Tibial nerve (tissue), 4 donors: ENCODE measurements at regions not wholly inside any gene's neighbourhood (a gene's known extent, or its start where the extent isn't known, plus 50 kb on each side); places are given as distances from the start of the nearest gene placed in this dataset.

Source experiments
- EP300 ChIP-seq, 2 donors: sonication (generic); formaldehyde crosslinking; IDR thresholded peaks; one replicate each; pipeline ENCODE4 v1.6.1; 2017; ENCODE audit warnings: antibody characterized with exemption in 2 of 2, mild to moderate bottlenecking in 1 of 2
- POLR2A ChIP-seq, 2 donors: fragments of 450-650 bp; IDR thresholded peaks; one replicate each; pipeline ENCODE4 v1.6.1; 2017; ENCODE audit warnings: antibody characterized with exemption in 2 of 2, mild to moderate bottlenecking in 2 of 2, moderate library complexity in 2 of 2
- TF ChIP-seq, protein P1 (sequence below), 5 experiments: fragments of 200-600 bp in 3 of 5; fragments of 450-650 bp in 2 of 5; sonication (generic) in 3 of 5; IDR thresholded peaks; one replicate each; pipeline ENCODE4 v1.5.1; 2016 to 2019; ENCODE audit warnings: antibody characterized with exemption in 5 of 5, mild to moderate bottlenecking in 3 of 5, moderate library complexity in 2 of 5

DNA sequence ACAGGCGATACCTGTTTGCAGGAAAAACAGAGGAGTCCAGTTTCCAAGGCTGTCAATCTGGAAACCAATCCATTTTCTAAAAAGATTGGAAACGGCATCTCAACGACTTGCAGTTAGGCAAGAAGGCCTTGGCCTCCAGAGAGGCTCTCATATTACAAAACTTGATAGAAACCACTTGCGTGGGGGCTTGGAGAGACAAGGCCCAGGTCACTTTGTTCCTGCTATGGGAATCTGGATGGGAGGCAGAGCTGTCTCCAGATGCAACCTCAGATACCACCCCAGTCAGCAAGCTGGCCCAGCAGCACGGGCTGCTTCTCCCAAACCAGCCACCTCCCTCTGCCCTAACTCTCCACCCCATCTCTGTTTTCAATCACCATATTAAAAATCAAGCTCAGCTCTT, 298.8 kb downstream of the TNS1 start:
- TF ChIP-seq POLR2A (IDR thresholded peaks at IDR 0.05) = no peak
- TF ChIP-seq, protein P1, sequence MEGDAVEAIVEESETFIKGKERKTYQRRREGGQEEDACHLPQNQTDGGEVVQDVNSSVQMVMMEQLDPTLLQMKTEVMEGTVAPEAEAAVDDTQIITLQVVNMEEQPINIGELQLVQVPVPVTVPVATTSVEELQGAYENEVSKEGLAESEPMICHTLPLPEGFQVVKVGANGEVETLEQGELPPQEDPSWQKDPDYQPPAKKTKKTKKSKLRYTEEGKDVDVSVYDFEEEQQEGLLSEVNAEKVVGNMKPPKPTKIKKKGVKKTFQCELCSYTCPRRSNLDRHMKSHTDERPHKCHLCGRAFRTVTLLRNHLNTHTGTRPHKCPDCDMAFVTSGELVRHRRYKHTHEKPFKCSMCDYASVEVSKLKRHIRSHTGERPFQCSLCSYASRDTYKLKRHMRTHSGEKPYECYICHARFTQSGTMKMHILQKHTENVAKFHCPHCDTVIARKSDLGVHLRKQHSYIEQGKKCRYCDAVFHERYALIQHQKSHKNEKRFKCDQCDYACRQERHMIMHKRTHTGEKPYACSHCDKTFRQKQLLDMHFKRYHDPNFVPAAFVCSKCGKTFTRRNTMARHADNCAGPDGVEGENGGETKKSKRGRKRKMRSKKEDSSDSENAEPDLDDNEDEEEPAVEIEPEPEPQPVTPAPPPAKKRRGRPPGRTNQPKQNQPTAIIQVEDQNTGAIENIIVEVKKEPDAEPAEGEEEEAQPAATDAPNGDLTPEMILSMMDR (IDR thresholded peaks at IDR 0.05) = no peak
- no peak for TF ChIP-seq EP300 (IDR thresholded peaks at IDR 0.05)
